HG02571 (cell line): ENCODE measurements at regions not wholly inside any gene's neighbourhood (a gene's known extent, or its start where the extent isn't known, plus 50 kb on each side); places are given as distances from the start of the nearest gene placed in this dataset.
"Not testable (repeated sequence)": the region's sequence is repeated elsewhere in the genome, so short reads cannot be mapped to it uniquely, and the experiment has no call there.

Source experiments
- ATAC-seq: cut with Tn5 transposase; IDR thresholded peaks from one replicate; pipeline ENCODE4 v1.9.1; 2021; ENCODE audit warnings: mild to moderate bottlenecking, moderate library complexity; ENCODE audit not compliant: unreplicated experiment

DNA sequence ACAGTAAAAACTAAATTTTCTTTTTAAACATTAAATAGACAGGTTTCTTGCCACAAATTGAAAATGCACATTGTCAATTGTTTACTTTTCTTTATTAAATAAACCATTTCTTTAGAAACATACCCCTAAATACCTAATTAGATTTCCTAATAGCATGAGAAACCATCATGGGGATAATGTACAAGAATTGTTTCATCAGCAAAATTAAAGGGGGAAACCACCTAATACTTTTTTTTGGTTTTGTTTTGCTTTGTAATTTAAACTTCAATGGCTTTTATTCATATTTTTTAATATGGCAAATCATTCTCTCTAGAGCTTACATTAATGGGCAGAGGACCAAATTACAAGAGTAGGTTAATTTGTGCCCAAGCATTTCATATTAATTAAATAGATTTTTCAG is 987.9 kb downstream of the EPHA7 start:
- no peak for ATAC-seq

DNA sequence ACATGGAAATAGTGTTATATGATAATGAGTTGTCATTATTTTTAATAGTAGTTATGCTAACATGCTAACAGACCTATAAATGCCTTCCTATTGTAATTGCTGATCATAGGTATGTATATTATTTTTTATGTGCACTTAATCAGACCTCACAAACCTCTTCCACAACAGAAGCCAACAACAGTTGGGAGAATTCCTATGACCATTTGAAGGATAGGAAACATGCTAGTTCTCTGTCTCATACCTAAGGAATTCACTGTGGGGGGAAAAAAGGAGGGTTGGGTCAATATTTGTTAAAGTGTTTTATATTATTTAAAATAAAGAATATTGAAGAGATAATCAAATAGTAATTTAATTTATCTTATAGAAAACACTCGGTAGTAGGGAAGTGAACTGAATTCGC is 990.9 kb downstream of the EPHA7 start:
- no peak for ATAC-seq

DNA sequence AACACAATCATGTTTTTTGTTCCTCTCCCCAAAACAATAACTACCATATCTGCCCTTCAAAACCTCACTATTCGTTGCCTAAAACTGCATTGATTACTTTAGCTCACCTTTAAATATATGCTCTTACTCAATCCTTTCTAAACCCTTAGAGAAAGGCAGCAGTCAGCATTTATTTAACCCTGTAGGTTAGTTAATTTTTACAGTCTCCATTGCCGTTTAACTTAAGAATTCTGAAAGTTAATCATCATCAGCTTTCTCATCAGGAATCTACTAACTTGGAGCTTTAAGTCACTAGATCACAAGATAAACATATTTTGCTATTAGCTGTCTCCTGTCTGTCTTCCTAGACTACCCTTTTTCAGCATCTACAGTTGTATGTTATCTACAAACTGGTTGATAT is 991.9 kb downstream of the EPHA7 start:
- no peak for ATAC-seq

DNA sequence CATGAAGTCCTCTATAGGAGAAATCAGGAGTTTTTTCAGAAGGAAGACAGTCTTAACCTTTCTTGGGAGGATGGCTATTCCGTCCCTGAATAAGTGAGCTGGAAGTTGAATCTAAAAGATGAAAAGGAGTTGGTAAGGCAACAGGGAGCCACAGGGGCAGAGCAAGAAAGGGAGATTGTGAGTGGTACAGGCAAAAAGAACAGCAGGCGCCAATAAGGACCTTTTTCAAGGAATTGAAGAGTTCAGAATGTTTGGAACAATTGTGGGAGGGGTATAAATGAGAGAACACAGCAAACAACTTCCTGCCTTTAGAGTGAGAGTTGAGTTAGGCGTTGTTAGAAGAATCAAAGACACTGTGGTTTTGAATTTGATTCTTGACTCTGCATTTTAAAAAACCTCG is 1003.7 kb downstream of the EPHA7 start:
- no peak for ATAC-seq

DNA sequence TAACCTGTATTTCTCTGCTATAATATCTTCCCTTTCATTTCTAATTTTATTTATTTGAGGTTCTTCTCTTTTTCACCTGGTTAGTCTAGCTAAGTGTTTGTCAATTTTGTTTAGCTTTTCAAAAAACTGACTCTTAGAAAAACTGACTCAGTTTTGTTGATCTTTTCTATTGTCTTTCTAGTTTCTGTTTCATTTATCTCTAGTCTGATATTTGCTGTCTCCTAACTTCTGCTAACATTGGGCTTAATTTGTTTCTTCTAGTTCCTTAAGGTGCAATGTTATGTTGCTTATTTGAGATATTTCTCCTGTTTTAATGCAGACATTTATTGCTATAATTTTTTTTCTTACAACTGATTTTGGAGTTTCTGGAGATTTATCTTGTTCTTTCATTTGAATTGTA is 1011.0 kb downstream of the EPHA7 start:
- ATAC-seq: no peak

DNA sequence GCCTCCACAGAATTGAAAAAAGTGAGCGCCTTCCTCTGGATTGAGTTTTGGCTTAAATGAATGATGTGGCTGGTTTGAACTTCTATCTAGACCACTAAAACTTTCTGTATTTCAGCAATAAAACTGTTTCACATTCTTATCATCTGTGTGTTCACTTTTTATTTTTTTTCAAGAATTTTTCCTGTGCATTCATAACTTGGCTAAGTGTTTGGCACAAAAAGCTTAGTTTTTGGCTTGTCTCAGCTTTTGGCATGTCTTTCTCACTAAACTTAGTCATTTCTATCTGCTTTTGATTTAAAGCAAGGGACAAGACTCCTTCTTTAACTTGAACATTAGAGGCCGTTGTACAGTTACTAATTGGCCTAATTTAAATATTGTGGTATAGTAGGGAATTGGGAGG is 1015.1 kb downstream of the EPHA7 start:
- ATAC-seq: no peak

DNA sequence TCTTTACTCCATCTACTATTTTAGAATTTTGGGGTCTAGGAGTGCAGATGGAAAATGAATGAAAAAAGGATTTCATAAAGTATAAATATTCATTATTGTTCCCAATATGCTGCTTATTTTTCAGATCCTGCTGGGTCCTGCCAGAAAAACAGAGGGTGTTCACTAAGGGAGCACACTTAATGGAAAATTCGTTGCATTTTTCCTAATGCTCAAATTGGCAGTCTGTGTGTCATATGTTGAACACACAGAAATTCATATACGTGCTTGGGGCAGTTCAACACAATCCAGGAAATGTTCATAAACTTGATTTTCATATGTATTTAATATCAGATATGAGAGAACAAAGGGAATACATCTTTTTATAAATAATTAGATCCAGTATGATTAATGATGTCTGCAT is 1019.4 kb downstream of the EPHA7 start:
- ATAC-seq: no peak

DNA sequence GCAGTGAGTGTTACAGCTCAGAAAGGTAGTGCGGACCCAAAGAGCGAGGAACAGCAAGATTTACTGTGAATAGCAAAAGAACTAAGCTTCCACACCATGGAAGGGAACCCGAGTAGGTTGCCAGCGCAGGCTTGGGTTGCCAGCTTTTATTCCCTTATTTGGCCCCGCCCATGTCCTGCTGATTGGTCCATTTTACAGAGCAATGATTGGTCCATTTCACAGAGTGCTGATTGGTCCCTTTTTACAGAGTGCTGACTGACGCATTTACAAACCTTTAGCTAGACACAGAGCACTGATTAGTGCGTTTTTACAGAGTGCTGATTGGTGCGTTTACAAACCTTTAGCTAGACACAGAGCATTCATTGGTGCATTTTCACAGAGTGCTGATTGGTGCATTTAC is 1030.7 kb downstream of the EPHA7 start:
- ATAC-seq: not testable (repeated sequence)

DNA sequence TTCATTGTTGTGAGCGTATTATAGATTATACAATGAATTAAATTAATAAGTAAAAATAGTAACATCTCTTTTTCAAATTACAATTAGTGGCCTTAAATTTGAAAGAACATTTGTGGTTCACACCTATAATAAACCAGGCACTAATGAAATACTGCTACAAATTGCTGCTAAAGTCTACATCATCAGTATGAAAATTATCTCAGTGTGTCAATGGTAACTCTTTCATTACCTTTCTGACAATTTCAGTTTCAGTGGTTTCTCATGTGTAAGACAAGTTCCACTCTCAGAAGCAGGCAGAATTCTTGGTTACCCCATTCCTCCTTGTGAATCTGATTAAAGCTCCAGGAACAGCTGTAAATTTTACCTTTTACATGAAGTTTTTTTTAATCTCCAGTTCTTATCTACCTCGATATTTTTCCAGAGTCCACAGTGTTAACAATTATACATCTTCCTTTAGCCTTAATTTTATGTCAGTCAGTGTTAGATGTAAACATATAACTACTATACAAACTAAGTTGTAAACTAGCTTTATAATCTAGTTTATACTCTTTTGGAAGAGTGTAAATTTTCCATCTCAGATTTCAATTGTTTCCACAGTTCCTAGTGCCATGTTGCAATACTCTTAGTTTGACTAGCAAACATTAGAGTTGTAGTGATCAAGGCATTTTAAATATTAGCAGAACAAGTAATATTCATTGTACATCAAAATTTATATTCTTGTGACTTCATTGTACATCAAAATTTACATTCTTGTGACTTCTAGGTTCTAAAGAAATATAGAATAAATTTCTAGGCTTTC is 1038.4 kb downstream of the EPHA7 start:
- ATAC-seq: no peak

DNA sequence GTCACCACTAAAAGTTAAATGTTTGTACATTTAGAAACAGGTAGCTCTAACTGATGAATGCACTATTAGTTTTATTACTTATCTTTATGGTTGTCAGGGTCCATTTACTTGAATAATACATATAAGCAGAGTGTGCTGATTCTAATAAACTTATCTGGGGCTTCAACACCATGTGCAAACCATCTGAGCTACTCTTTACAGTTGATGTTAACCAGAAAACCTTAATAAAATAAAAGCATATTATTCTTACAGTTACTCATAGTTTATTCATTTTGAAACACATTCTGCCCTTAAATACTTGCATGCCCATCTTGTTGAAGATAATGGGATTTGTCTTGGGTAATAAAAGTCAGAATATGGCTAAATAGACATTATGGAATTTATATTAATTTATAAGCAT is 1042.2 kb downstream of the EPHA7 start:
- no peak for ATAC-seq

DNA sequence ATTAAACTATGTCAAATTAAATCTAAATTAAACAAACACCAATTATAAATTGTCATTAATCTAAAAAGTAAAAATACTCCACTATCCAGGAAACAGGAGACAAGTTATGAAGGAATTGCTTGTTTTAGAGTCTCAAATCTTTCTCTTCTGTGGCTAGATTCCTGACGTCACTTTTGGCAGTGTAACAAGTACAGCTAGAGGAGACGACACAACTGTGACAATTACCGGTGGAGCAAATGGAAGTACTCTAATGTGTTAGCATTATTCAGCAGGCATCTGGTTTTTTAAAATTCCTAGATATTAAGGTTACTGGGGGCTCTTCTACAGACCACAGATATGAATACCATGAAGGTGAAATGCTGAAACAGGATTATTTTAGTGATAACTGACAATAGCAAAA is 1042.7 kb downstream of the EPHA7 start:
- ATAC-seq: no peak

DNA sequence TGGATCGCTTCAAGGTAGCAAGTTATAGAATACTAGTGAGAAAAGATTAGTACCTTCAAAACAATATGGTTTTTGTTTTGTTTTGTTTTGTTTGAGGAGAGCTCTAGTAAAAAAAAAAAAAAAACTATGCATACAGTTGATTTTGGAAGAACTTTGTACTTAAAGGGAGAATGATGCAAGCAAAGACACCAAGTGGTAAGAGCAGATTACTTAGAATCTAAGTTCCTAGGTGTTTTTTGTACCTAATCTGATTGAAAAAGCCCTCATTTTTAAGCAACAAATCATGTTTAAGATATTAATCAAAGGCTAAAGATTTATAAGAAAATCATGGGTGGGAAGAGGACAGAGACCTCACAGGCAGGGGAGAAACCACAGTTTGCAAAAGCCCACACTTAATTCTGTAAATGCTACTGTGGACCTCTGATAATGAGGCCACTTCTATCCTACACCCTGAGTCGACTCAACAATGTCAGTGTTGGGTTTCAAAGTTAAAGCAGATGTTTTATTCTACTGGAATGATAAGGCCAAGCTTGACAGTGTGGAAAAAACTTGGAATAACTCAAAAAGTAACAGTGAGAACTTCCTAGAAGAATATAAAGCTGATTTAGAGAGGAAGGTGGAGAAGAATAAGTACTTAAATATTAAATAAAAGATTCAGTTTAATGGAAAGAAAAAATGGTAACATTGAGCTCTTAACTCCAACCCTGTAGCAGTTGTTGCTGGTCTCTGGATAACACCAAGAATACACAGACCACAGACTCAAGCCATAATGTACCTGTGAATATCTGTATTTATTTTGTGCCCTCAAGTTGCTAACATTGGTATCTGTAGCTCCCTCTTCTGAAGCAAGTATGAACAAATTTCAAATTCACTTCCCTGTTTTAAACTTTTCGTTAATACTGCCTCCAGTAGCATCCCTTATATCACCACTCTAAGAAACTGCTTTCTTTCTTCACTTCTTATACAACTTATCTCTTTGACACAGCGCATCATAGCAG is 1047.8 kb downstream of the EPHA7 start:
- ATAC-seq: no peak

DNA sequence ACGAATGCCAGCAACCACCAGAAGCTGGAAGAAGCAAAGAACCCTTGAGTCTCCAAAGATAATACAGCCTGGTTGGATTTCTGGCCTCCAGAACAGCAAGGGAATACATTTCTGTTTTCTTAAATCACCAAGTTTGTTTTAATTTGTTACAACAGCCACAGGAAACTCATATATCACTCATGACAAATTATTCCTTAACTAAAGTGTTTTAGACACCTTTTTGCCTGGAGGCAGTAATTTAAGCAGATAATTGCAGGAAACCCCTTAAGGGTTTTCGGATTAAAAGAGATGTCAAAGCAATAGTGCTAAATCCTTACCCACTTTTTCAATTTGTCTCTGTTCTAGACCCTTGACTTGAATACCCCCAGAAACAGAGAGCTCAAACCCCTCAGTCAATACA is 1050.0 kb downstream of the EPHA7 start:
- no peak for ATAC-seq

DNA sequence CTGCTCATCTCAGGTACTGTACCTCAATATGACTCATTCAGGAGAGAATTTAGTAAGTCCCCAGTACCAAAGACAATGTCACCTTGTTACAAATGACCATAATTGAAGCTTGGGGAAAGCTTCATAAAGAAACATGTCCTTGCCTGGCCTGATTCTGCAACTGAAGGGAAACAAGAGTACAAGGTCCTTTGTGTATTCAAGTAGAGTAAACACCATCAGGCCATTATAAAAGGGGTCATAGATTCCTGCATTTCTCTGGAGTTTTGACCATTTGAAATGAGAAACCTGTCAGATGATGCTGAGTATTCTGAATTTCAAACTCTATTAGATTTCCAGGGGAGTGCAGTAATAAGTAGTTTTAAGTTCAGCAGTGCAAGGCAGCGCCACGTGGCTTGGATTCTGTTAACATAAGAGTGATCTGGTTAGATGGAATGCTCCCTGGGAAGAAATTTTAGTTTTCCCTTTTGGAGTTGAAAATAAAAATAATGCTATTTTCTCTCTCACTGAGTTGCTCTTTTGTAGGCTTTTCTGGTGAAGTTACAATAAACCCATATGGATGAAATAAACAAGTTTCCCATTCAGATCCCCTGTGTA is 1054.3 kb downstream of the EPHA7 start:
- no peak for ATAC-seq

DNA sequence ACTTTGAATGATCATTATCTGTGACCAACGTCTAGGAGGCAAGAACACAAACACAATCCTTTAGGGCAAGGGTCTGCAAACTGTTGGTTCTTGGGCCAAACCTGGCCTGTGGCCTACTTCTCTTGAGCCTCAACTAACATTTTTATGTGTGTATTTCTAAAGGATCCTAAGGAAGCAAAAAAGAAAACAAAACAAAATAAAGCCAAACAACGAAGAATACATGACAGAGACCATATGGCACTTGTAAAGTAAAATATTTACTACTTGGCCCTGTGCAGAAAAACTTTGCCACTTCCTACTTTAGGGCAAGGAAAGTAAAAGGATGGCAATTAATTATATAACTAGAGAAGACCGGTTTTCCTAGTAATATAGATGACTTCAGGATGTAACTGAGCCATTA is 1056.2 kb downstream of the EPHA7 start:
- ATAC-seq: no peak

DNA sequence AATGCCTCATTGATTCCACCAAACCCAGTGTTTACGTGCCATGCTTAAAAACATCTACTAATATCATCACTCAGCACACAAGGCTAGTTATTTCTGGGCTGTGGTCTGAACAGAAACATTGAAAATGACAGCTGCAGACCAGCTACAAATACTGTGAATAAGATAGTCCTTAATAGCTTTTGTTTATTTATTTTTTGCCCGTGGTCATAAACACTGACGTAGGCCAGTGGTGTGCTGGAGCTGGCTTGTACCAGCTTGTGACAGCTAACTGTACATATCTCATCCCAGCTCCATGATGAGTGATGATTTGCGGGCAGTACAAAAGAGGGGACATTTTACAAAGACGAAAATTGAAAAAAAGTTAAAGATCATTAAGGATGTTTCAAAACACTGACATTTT is 1057.0 kb downstream of the EPHA7 start:
- no peak for ATAC-seq

DNA sequence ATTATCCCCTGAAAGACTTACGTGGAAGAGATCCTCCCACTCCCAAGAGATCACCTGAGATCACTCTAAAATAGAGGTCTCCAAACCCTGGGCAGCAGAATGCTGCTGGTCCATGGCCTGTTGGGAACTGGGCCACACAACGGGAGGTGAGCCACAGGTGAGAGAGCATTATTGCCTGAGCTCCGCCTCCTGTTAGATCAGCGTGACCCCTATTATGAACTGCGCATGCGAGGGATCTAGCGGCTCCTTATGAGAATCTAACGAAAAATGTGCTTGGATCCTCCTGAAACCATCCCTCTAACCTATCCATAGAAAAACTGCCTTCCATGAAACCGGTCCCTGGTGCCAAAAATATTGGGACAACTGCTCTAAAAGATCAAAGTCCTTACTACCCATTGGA is 1057.4 kb downstream of the EPHA7 start:
- ATAC-seq: no peak

DNA sequence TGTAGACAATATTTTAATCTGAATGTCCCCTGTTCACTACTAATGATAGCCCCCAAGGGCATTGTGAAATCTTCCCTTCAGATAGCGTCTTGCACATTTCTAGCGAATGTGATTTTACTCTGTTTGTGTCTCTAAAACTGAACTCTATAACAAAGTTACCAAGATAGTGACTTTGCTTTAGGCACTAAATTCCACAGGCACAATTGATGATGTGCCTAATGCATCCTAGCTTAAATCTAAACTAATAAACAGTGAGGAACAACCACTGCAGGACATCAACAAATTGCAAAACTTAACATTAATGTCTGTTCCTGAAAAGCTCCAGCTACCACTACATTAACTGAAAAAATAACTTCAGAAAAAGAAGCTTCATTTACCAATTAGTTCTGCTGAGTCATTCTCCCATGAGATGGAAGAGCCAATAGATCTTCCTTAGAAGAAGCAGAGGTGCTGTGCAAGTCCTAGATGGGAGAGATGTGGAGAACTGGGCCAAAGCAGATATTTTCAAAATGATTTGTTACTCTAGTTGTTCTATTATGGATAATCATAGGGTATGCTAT is 1065.0 kb downstream of the EPHA7 start:
- no peak for ATAC-seq

DNA sequence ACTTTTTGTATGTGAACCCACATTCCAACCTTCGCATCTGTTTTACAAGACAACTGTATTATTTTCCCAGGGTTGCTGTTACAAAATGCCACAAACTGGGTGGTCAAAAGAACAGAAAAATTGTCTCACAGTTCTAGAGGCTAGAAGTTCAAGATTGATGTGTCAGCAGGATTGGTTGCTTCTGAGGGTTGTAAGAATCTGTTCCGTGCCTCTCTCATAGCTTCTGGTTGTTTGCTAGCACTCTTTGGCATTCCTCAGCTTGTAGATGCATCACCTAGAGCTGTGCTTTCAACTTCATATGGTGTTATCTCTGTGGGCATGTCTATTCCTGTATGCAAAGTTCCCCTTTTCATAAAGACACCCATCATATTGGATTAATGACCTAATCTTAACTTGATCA is 1067.2 kb downstream of the EPHA7 start:
- ATAC-seq: no peak

DNA sequence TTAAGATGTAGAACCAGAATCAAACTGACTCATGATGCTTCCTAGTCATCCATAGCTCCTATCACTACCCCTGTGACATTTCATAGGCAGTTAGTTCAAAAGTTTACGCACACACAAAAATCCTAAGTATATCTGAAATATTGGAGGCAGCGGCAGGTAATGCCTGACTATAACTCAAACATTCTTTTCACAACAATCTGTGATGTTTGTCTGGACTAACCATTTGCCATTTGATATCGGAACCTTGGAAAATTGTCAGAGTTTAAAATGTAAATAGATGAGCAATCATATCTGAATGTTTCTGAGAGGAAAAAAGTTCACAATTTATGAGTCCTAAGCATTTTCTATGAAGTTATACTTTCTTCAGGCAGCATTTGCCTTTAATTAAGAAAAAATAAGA is 1078.2 kb downstream of the EPHA7 start:
- no peak for ATAC-seq

DNA sequence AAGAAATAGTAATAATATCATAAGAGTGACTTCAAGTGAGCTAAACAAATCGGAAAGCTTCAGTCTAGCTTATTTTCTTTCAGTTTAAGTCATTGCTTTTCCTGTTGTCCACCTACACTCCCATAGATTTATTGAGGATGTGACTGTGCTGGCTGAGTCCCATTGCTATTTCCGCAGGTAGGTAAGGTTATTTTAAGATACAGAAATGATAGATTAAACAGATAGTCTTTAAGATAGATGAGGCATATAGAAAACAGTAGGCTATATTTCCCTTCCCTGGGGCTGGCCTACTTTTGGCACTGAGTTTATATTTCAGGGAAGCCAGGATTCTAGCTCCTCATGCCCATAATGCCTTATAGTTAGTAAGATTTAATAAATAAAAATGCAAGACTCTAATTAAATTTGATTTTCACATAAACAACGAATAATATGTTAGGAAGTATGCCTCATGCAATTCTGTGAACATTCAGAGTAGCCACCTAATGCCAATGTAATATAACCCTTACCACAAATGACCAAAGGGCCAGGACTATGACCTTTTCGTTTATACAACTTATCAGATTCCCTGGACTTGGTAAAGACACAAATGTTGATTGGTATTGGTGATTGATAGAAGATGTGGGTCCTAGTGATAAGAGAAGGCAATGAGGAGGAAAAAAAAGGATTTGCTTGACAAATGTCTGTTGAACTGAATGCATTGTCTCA is 1079.3 kb downstream of the EPHA7 start:
- ATAC-seq: no peak
